Prostate gland (tissue), 2 donors: ENCODE measurements at regions not wholly inside any gene's neighbourhood (a gene's known extent, or its start where the extent isn't known, plus 50 kb on each side); places are given as distances from the start of the nearest gene placed in this dataset.

Source experiments
- DNase-seq: peaks from one replicate; pipeline ENCODE4 v3.0.0-alpha.2; 2019; ENCODE audit warnings: low spot score
- H3K27ac ChIP-seq, 2 donors: fragments of 200-600 bp; sonication (generic); 2 replicates each; pipeline ENCODE4 v1.5.1; 2017 to 2019
- H3K27me3 ChIP-seq: fragments of 200-600 bp; sonication (generic); replicated peaks from 2 replicates; pipeline ENCODE4 v1.5.1; 2019; ENCODE audit not compliant: insufficient read depth
- H3K36me3 ChIP-seq, 2 donors: fragments of 200-600 bp; sonication (generic); 1 replicate in 1 of 2; 2 replicates in 1 of 2; pipeline versions ENCODE4 v1.5.1 to v1.8.1; 2017 to 2019
- H3K4me1 ChIP-seq: fragments of 200-600 bp; sonication (generic); replicated peaks from 2 replicates; pipeline ENCODE4 v1.5.1; 2019
- H3K4me3 ChIP-seq, 2 donors: fragments of 200-600 bp; sonication (generic); 2 replicates each; pipeline ENCODE4 v1.5.1; 2017 to 2019
- H3K9me3 ChIP-seq: fragments of 200-600 bp; sonication (generic); 2 replicates; pipeline ENCODE4 v1.5.1; 2017
- CTCF ChIP-seq, 4 experiments: fragments of 200-600 bp in 2 of 4; fragments of 450-650 bp in 2 of 4; sonication (generic) in 2 of 4; IDR thresholded peaks; 1 replicate in 3 of 4; 2 replicates in 1 of 4; pipeline ENCODE4 v1.5.1; 2016 to 2019; ENCODE audit warnings: antibody characterized with exemption in 4 of 4, mild to moderate bottlenecking in 2 of 4, moderate library complexity in 2 of 4
- POLR2A ChIP-seq: fragments of 450-650 bp; IDR thresholded peaks from one replicate; pipeline ENCODE4 v1.6.1; 2016; ENCODE audit warnings: antibody characterized with exemption, mild to moderate bottlenecking
- POLR2AphosphoS5 ChIP-seq: sonication (generic); formaldehyde crosslinking; IDR thresholded peaks from one replicate; pipeline ENCODE4 v1.6.1; 2017; ENCODE audit warnings: antibody characterized with exemption
- WGBS: methylation state at CpG from one replicate; pipeline ENCODE4 v1.1.5; 2018; 5-methylcytosine and 5-hydroxymethylcytosine counted together
- intact Hi-C: fragments of 100-400 bp; cut with DNase I; formaldehyde crosslinking; loops from one replicate; pipeline ENCODE4 v1.14.2; 2022

- no peak overlapping the region for H3K4me3 ChIP-seq
Observed at GRCh38 chr5:122718611-122719010, 56.3 kb upstream of the SNX2 start.

GRCh38 chr5:122719991-122720746 is 54.7 kb upstream of the SNX2 start:
- intact Hi-C loops, result no loop called here
- Histone ChIP-seq H3K27me3 (no peaks in the 10 kb centered on the region), H3K9me3 (no peaks in the 10 kb centered on the region), H3K27ac (no peak overlapping the region), H3K4me3 (no peak overlapping the region), H3K4me1 (no peaks in the 10 kb centered on the region), H3K36me3 (no peaks in the 10 kb centered on the region)
- TF ChIP-seq POLR2AphosphoS5 (no peak), POLR2A (no peak), CTCF (IDR thresholded peaks at IDR 0.05) (no peak)
- 95% methylated on average over 3 of the region's 3 CpGs for WGBS
- no peak for DNase-seq

More at GRCh38 chr5:122718611-122719010, 56.3 kb upstream of the SNX2 start:
- DNase-seq, result no peak
- Histone ChIP-seq H3K4me1 (no peaks in the 10 kb centered on the region), H3K9me3 (no peaks in the 10 kb centered on the region), H3K27ac (no peak overlapping the region), H3K27me3 (no peaks in the 10 kb centered on the region), H3K36me3 (no peaks in the 10 kb centered on the region)
- intact Hi-C loops, result no loop called here
- no peak for TF ChIP-seq CTCF (IDR thresholded peaks at IDR 0.05)
- no peak for TF ChIP-seq POLR2A
- no peak for TF ChIP-seq POLR2AphosphoS5

- Histone ChIP-seq H3K4me1 (no peaks in the 10 kb centered on the region), H3K36me3 (no peaks in the 10 kb centered on the region), H3K27ac (no peak overlapping the region), H3K9me3 (no peaks in the 10 kb centered on the region), H3K27me3 (no peaks in the 10 kb centered on the region), H3K4me3 (no peak overlapping the region)
- intact Hi-C loops, result no loop called here
- TF ChIP-seq CTCF (IDR thresholded peaks at IDR 0.05) (no peak), POLR2A (no peak), POLR2AphosphoS5 (no peak)
- WGBS, result 90% methylated on average over 3 of the region's 3 CpGs
- DNase-seq, result no peak
Observed at GRCh38 chr5:122721127-122721526, 53.8 kb upstream of the SNX2 start.

- Histone ChIP-seq H3K4me1 (no peaks in the 10 kb centered on the region), H3K9me3 (no peaks in the 10 kb centered on the region), H3K36me3 (no peaks in the 10 kb centered on the region), H3K27ac (no peak overlapping the region), H3K27me3 (no peaks in the 10 kb centered on the region), H3K4me3 (no peak overlapping the region)
- WGBS, result 92% methylated on average over 2 of the region's 2 CpGs
- TF ChIP-seq POLR2A, result no peak
- no peak for TF ChIP-seq POLR2AphosphoS5
- no peak for TF ChIP-seq CTCF (IDR thresholded peaks at IDR 0.05)
- DNase-seq, result no peak
- intact Hi-C loops, result no loop called here
Observed at GRCh38 chr5:122722341-122722740, 52.5 kb upstream of the SNX2 start.

GRCh38 chr5:122723606-122724352 is 51.1 kb upstream of the SNX2 start:
- H3K4me3 ChIP-seq, result no peak overlapping the region
- TF ChIP-seq POLR2AphosphoS5, result no peak
- no peak for TF ChIP-seq CTCF (IDR thresholded peaks at IDR 0.05)
- no peak for TF ChIP-seq POLR2A
- intact Hi-C loops, result no loop called here
- 37% methylated on average over 4 of the region's 4 CpGs for WGBS
- H3K9me3 ChIP-seq, result no peaks in the 10 kb centered on the region
- DNase-seq, result no peak
- no peaks in the 10 kb centered on the region for H3K27me3 ChIP-seq
- H3K27ac ChIP-seq, result no peak overlapping the region
- no peaks in the 10 kb centered on the region for H3K36me3 ChIP-seq
- H3K4me1 ChIP-seq, result no peaks in the 10 kb centered on the region
